ENCODE measurements at regions not wholly inside any gene's neighbourhood (a gene's known extent, or its start where the extent isn't known, plus 50 kb on each side); places are given as distances from the start of the nearest gene placed in this dataset.

DNA sequence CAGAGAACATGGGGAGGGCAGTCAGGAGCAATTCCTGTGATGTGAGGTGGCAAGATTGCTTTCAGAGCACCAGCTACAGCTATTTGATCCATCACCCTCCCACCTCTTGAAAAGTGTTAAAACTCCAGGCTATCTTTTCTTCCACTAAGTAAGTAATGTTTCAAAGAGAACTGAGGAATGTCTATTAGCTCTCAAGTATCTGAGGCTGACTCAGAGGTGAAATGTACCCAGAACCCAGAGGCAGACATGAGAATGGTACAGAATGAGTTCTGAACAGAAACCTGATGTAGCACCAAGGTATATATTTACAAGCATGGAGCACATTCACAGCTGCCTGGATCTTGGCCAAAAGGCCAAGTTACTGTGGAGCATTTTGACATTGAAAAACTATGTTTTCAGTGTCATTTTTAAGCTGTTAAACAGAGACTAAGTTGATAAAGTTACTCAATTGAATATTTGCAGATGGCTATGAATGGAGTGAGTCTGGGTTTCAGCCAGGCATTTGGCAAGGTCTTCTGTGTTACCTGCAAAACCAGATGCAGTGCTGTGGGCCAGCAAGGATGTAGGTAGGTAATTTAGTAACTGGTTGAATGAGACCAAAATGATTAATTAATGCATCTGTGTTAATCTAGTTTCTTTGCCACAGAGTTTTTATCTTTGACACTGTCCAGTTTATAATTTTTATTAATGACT lies 227.7 kb upstream of the CD96 start:
- Histone ChIP-seq H3K27ac (ENCODE audit: control insufficient read depth, insufficient read depth, low read length) (no peak overlapping the region), H3K36me3 (ENCODE audit: control insufficient read depth in 2 of 2, extremely low read depth in 1 of 2, insufficient read depth in 2 of 2, low read length in 2 of 2) (no peaks in the 10 kb centered on the region), H2AFZ (ENCODE audit: control insufficient read depth, low read length) (no peak overlapping the region), H3K4me1 (ENCODE audit: control insufficient read depth, extremely low read depth, insufficient read depth, low read length) (no peaks in the 10 kb centered on the region), H3K9me3 (ENCODE audit: control insufficient read depth, low read depth, low read length) (no peaks in the 10 kb centered on the region), H3K9ac (ENCODE audit: control insufficient read depth, extremely low read depth, insufficient read depth, low read length) (no peak overlapping the region), H4K20me1 (ENCODE audit: control insufficient read depth, extremely low read depth, insufficient read depth, low read length) (no peaks in the 10 kb centered on the region), H3K4me3 (ENCODE audit: control insufficient read depth in 2 of 3, extremely low read depth in 1 of 3, insufficient read depth in 2 of 3, low read depth in 1 of 3, low read length in 3 of 3) (no peak overlapping the region), H3K9me1 (ENCODE audit: control insufficient read depth, extremely low read depth, insufficient read depth, low read length) (no peaks in the 10 kb centered on the region), H3K4me2 (ENCODE audit: control insufficient read depth, extremely low read depth, insufficient read depth, low read depth, low read length) (no peak overlapping the region), H3K27me3 (ENCODE audit: control insufficient read depth, extremely low read depth, insufficient read depth, low read length) (no peaks in the 10 kb centered on the region), H3K79me2 (ENCODE audit: control insufficient read depth, insufficient read depth, low read length) (no peaks in the 10 kb centered on the region)
- DNase-seq (ENCODE audit: low read depth, low spot score) (no peak), FAIRE-seq (no peak)
- dilution Hi-C loops (cut with MboI; ENCODE audit: extremely low pct_ligation_motif_present, low sequenced_read_pairs): no loop called here
- TF ChIP-seq CTCF (optimal IDR thresholded peaks at IDR 0.05 in 1 of 3, IDR thresholded peaks at IDR 0.05 in 1 of 3, conservative IDR thresholded peaks at IDR 0.05 in 1 of 3; ENCODE audit: extremely low read depth in 1 of 3, insufficient read depth in 2 of 3, low read length in 3 of 3) (no peak), EZH2 (IDR thresholded peaks at IDR 0.05; ENCODE audit: low read length) (no peak)

DNA sequence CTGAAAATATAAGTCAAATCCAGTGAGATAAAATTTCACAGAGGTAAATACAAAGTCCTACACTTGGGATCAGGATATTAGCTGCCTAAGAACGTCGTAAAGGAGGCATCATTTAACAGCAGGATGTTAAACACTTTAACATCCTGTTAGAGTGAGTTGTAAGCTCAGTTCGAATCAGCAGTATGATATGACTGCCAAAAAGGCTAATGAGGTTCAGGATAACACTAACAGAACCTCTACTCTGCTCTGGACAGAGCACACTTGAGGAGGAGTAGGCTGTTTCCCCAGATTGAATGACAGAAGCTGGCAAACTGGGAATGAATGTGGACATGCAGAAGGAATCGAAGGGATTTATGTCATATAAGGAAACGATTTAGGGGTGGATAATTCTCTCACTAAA lies 227.1 kb upstream of the CD96 start:
- Histone ChIP-seq H3K9me1 (ENCODE audit: control insufficient read depth, extremely low read depth, insufficient read depth, low read length) (no peaks in the 10 kb centered on the region), H3K36me3 (ENCODE audit: control insufficient read depth in 2 of 2, extremely low read depth in 1 of 2, insufficient read depth in 2 of 2, low read length in 2 of 2) (no peaks in the 10 kb centered on the region), H3K9me3 (ENCODE audit: control insufficient read depth, low read depth, low read length) (no peaks in the 10 kb centered on the region), H3K79me2 (ENCODE audit: control insufficient read depth, insufficient read depth, low read length) (no peaks in the 10 kb centered on the region), H3K27ac (ENCODE audit: control insufficient read depth, insufficient read depth, low read length) (no peak overlapping the region), H3K4me2 (ENCODE audit: control insufficient read depth, extremely low read depth, insufficient read depth, low read depth, low read length) (no peak overlapping the region), H4K20me1 (ENCODE audit: control insufficient read depth, extremely low read depth, insufficient read depth, low read length) (no peaks in the 10 kb centered on the region), H3K9ac (ENCODE audit: control insufficient read depth, extremely low read depth, insufficient read depth, low read length) (no peak overlapping the region), H3K27me3 (ENCODE audit: control insufficient read depth, extremely low read depth, insufficient read depth, low read length) (no peaks in the 10 kb centered on the region), H3K4me3 (ENCODE audit: control insufficient read depth in 2 of 3, extremely low read depth in 1 of 3, insufficient read depth in 2 of 3, low read depth in 1 of 3, low read length in 3 of 3) (no peak overlapping the region), H2AFZ (ENCODE audit: control insufficient read depth, low read length) (no peak overlapping the region), H3K4me1 (ENCODE audit: control insufficient read depth, extremely low read depth, insufficient read depth, low read length) (no peaks in the 10 kb centered on the region)
- TF ChIP-seq EZH2 (IDR thresholded peaks at IDR 0.05; ENCODE audit: low read length) (no peak), CTCF (optimal IDR thresholded peaks at IDR 0.05 in 1 of 3, IDR thresholded peaks at IDR 0.05 in 1 of 3, conservative IDR thresholded peaks at IDR 0.05 in 1 of 3; ENCODE audit: extremely low read depth in 1 of 3, insufficient read depth in 2 of 3, low read length in 3 of 3) (no peak)
- DNase-seq (ENCODE audit: low read depth, low spot score): no peak
- dilution Hi-C loops (cut with MboI; ENCODE audit: extremely low pct_ligation_motif_present, low sequenced_read_pairs): no loop called here
- FAIRE-seq: no peak
